D341Med (cell line): ENCODE measurements at regions not wholly inside any gene's neighbourhood (a gene's known extent, or its start where the extent isn't known, plus 50 kb on each side); places are given as distances from the start of the nearest gene placed in this dataset.

Source experiments
- DNase-seq: peaks from one replicate; pipeline ENCODE4 v3.0.0; 2012; ENCODE audit warnings: low spot score

- DNase-seq, result no peak
Measured at GRCh38 chr3:148082506-148083280, 615.0 kb upstream of the AGTR1 start.

GRCh38 chr3:148083526-148084182, 614.0 kb upstream of the AGTR1 start:
- DNase-seq, result peak; percentile 27

GRCh38 chr3:148084931-148085330, 612.8 kb upstream of the AGTR1 start:
- DNase-seq, result no peak

- no peak for DNase-seq
Measured at GRCh38 chr3:148087601-148088371, 609.9 kb upstream of the AGTR1 start.

- DNase-seq, result no peak
Measured at GRCh38 chr3:148089171-148089570, 608.5 kb upstream of the AGTR1 start.

GRCh38 chr3:148090156-148090555, 607.5 kb upstream of the AGTR1 start:
- DNase-seq, result no peak

GRCh38 chr3:148092624-148093347, 604.9 kb upstream of the AGTR1 start:
- no peak for DNase-seq

GRCh38 chr3:148093753-148094152, 604.0 kb upstream of the AGTR1 start:
- no peak for DNase-seq

GRCh38 chr3:148095962-148096361, 601.7 kb upstream of the AGTR1 start:
- DNase-seq, result no peak

GRCh38 chr3:148100476-148100875, 597.2 kb upstream of the AGTR1 start:
- no peak for DNase-seq

GRCh38 chr3:148101061-148101460, 596.6 kb upstream of the AGTR1 start:
- no peak for DNase-seq

- no peak for DNase-seq
Measured at GRCh38 chr3:148102156-148102555, 595.5 kb upstream of the AGTR1 start.

- DNase-seq, result no peak
Measured at GRCh38 chr3:148106062-148106461, 591.6 kb upstream of the AGTR1 start.

GRCh38 chr3:148126956-148127355, 570.7 kb upstream of the AGTR1 start:
- DNase-seq, result no peak

GRCh38 chr3:148128136-148128535, 569.6 kb upstream of the AGTR1 start:
- DNase-seq, result peak; percentile 48

GRCh38 chr3:148131990-148132638, 565.6 kb upstream of the AGTR1 start:
- no peak for DNase-seq

GRCh38 chr3:148136816-148137215, 560.9 kb upstream of the AGTR1 start:
- DNase-seq, result no peak

- DNase-seq, result no peak
Measured at GRCh38 chr3:148146241-148146640, 551.5 kb upstream of the AGTR1 start.

- no peak for DNase-seq
Measured at GRCh38 chr3:148146947-148147826, 550.5 kb upstream of the AGTR1 start.

GRCh38 chr3:148147903-148148302, 549.8 kb upstream of the AGTR1 start:
- no peak for DNase-seq

- DNase-seq, result no peak
Measured at GRCh38 chr3:148149556-148149955, 548.1 kb upstream of the AGTR1 start.
